Pulmonary artery endothelial cell (primary cell): ENCODE measurements at regions not wholly inside any gene's neighbourhood (a gene's known extent, or its start where the extent isn't known, plus 50 kb on each side); places are given as distances from the start of the nearest gene placed in this dataset.
A peak's percentile ranks its signal among the peaks of the same experiment; 100 is the strongest.
"Not testable (repeated sequence)": the region's sequence is repeated elsewhere in the genome, so short reads cannot be mapped to it uniquely, and the experiment has no call there.

Experiments used
- DNase-seq: peaks from one replicate; pipeline ENCODE4 v3.0.0-alpha.2; 2011; ENCODE audit warnings: low read depth, low spot score

- no peak for DNase-seq
Observed at GRCh38 chr3:144593881-144594280, 622.3 kb downstream of the DIPK2A start.

- DNase-seq, result not testable (repeated sequence)
Observed at GRCh38 chr3:144620236-144620635, 648.6 kb downstream of the DIPK2A start.

- DNase-seq, result no peak
Observed at GRCh38 chr3:144622845-144623244, 651.2 kb downstream of the DIPK2A start.

GRCh38 chr3:144624656-144625055 lies 653.0 kb downstream of the DIPK2A start:
- no peak for DNase-seq

- DNase-seq, result no peak
Observed at GRCh38 chr3:144626835-144627234, 655.2 kb downstream of the DIPK2A start.

DNA sequence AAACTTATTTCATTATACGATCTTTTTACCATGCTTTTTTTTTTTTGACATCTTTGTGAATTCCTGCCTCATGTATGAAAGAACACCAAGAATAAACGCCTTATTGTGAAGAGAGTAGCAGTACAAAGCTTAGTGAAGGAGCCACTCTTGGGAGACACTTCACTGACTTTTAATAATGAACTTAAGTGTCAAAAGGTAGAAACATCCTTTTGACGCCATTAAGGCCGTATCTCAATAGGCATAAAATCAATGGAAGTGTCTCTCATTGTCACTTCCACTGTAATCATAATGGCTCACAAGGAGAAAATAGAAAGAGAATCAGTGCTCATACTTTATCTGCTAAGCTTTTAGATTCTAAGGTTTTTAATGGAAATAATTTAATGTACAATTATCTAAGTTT lies 657.8 kb downstream of the DIPK2A start:
- no peak for DNase-seq

GRCh38 chr3:144636833-144637232 lies 665.2 kb downstream of the DIPK2A start:
- DNase-seq, result no peak

- DNase-seq, result no peak
Observed at GRCh38 chr3:144638009-144638408, 666.4 kb downstream of the DIPK2A start.

DNA sequence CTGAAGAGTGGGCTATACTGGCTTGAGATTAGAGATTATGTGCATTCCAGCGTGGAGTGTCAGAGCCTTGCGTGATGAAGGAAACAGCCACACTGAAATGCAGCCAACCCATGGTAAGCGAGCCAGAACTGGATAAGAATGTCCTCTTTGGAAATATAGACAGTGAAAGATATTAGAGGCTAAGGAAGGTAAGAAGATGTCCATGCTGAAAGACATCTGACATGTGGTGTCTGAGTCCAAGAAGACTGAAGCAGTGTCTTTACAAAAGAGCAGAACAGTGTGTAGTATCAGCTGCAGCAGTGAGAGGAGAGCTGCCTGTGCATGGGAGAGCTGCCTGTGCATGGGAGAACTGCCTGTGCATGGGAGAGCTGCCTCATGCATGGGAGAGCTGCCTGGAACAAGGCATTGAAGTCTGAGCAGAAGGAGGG lies 672.2 kb downstream of the DIPK2A start:
- no peak for DNase-seq

DNA sequence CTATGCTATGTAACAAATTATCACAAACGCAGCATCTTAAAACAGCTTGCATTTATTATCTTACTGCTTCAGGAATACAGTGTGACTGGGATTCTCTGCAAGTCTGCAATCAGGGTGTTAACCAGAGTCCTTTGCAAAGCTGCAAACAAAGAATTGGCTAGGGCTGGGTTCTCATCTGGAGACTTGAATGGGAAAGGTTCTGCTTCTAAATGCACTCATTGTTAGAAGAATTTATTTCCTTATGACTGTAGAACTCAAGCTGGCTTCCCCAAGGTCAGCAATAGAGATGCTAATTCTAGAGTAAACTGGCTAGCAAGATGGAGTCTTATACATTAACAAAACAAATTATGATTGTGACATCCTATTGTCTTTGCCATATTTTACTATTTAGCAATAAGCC lies 673.7 kb downstream of the DIPK2A start:
- DNase-seq, result no peak

GRCh38 chr3:144650380-144650779 lies 678.8 kb downstream of the DIPK2A start:
- DNase-seq, result no peak

GRCh38 chr3:144652573-144652972 lies 681.0 kb downstream of the DIPK2A start:
- DNase-seq, result no peak

DNA sequence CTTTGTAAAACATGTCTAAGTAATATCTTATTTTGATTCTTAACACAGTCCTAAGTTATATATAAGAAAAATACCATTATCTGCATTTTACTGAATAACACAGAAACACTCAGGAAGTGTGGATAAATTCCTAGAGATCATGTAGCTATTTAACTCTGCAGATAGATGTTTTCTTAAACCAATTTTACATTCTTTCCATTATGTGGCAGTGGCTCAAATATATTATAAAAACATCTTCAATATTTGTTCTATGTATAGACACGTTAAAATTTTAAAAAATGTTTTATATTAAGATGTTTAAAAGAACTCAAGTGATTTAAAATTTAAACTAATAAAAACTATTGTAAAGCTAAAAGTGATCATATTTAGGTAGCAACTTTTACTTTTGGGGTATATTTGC lies 683.8 kb downstream of the DIPK2A start:
- DNase-seq, result no peak

DNA sequence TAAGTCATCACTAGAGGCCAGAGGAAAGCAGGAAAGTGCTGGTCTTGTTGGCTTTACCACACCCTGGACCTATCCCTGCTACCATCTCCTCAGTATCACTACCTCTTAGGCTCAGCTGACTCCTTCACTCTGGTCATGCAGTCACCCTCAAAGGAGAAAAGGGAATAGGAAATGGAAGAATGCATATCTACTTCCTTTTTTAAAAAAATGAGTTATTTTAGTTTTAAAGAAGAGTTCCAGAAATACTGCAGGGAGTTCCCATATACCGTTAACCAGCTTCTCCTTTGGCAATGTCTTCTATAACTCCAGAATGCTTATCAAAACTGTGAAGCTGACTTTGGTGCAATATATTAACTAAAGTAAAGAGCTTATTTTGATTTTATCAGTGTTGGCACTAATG lies 688.6 kb downstream of the DIPK2A start:
- no peak for DNase-seq

GRCh38 chr3:144662729-144663128 lies 691.1 kb downstream of the DIPK2A start:
- no peak for DNase-seq

DNA sequence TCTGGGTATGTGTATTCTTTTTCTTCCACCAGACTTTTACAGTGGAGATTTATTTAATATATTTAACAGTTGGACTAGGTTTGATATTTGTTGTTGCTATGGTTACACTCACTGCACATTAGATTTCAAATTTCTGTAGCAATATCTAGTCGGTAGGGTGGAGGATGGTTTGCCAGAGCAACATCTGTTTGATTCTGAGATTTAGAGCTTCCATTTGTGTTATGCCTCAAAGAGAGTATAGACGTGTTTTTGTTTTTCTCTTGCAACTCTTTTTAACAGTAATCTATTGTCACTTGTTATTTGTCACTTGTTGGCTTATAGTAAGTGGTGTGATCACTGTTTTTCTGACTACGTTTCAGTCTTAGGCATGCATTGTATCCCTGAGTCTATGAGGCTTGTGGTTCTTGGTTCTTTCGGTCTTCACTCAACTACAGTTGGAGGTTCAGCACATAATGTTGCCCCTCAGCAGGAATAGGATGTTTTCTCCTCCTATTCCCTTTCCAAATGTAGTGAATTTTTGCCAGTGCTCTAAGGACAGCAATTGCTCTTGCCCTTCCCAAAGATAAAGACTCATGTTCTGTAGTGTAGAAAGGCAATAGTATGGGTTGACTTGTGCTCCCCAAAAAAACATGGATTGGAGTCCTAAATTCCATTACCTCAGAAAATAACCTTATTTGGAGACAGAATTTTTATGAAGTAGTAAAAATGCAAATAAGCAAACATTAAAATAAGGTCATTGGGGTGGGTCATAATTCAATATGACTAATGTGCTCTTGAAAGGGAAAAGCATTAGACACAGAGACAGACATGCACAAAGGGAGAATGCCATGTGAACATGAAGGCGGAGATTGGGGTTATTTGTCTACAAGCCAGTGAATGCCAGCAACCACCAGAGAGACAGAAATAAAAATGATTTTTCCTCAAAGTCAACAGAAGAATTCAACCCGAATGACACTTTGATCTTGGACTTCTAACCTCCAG lies 692.1 kb downstream of the DIPK2A start:
- no peak for DNase-seq

GRCh38 chr3:144665567-144666053 lies 694.0 kb downstream of the DIPK2A start:
- no peak for DNase-seq

GRCh38 chr3:144670571-144670970 lies 698.9 kb downstream of the DIPK2A start:
- no peak for DNase-seq

- DNase-seq, result peak; percentile 24
Observed at GRCh38 chr3:144677103-144677502, 705.5 kb downstream of the DIPK2A start.

- no peak for DNase-seq
Observed at GRCh38 chr3:144683065-144683464, 711.4 kb downstream of the DIPK2A start.

DNA sequence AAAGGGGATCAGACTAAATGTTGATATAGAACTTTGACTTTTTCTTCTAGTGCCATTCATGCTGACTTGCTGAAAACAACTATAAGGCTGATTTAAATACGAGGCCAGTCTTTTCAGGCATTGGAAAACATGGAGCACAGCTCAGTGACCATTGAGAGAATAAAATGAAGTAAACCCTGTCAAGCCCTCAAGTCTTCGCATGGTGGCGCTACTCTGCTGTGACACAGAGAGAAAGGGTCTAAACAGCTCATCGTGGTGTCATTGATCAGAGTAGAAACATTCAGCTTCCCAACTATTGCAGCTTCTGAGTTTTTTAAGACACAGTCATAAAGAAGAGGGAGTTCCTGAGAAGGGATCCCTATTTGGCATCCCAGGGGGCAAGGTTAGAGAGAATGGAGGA lies 716.2 kb downstream of the DIPK2A start:
- no peak for DNase-seq

GRCh38 chr3:144692488-144692887 lies 720.9 kb downstream of the DIPK2A start:
- DNase-seq, result no peak

DNA sequence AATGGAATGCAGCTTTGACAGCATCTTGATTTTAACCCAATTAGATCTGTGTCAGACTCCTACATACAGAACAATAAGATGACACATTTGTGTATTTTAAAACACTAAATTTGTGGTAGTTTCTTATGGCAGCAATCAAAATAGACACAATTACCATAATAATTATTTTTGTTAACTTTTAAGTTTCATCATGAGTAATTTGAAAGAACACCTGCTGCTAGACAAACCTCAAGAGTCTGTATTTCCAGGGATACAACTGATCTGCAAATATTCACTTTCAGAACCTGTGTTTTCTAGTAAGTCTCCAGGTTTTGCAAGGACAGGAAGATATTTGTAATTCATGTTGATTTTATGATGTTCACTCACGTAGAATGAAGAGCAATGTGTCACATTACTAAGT lies 736.8 kb downstream of the DIPK2A start:
- DNase-seq, result no peak
